ACC112 (cell line): ENCODE measurements at regions not wholly inside any gene's neighbourhood (a gene's known extent, or its start where the extent isn't known, plus 50 kb on each side); places are given as distances from the start of the nearest gene placed in this dataset.
A peak's percentile ranks its signal among the peaks of the same experiment; 100 is the strongest.

Experiments
- H2AFZ ChIP-seq: fragments of 200-600 bp; sonication (generic); one replicate; pipeline ENCODE4 v1.6.0; 2017; ENCODE audit warnings: antibody characterized with exemption, low read length; ENCODE audit not compliant: unreplicated experiment
- H3K27ac ChIP-seq: fragments of 200-600 bp; sonication (generic); 2 replicates; pipeline ENCODE4 v1.5.1; 2014; ENCODE audit warnings: low read depth, mild to moderate bottlenecking, antibody characterized with exemption, low read length, moderate library complexity
- H3K27me3 ChIP-seq: fragments of 200-600 bp; sonication (generic); 2 replicates; pipeline ENCODE4 v1.6.1; 2014; ENCODE audit warnings: mild to moderate bottlenecking, antibody characterized with exemption, low read length, moderate library complexity, mixed read lengths; ENCODE audit not compliant: insufficient read depth
- H3K36me3 ChIP-seq: fragments of 200-600 bp; sonication (generic); 2 replicates; pipeline ENCODE4 v1.6.1; 2016; ENCODE audit warnings: mild to moderate bottlenecking, antibody characterized with exemption, low read length, moderate library complexity, mixed read lengths; ENCODE audit not compliant: insufficient read depth
- H3K4me1 ChIP-seq: fragments of 200-600 bp; sonication (generic); one replicate; pipeline ENCODE4 v1.6.1; 2016; ENCODE audit warnings: low read length, mixed read lengths; ENCODE audit not compliant: insufficient read depth, unreplicated experiment, control insufficient read depth
- H3K4me3 ChIP-seq: fragments of 200-600 bp; sonication (generic); 2 replicates; pipeline ENCODE4 v1.5.1; 2014; ENCODE audit warnings: mild to moderate bottlenecking, low read depth, low read length
- H3K79me2 ChIP-seq: fragments of 200-600 bp; sonication (generic); one replicate; pipeline ENCODE4 v1.6.0; 2016; ENCODE audit warnings: low read length; ENCODE audit not compliant: control insufficient read depth, unreplicated experiment, insufficient read depth

DNA sequence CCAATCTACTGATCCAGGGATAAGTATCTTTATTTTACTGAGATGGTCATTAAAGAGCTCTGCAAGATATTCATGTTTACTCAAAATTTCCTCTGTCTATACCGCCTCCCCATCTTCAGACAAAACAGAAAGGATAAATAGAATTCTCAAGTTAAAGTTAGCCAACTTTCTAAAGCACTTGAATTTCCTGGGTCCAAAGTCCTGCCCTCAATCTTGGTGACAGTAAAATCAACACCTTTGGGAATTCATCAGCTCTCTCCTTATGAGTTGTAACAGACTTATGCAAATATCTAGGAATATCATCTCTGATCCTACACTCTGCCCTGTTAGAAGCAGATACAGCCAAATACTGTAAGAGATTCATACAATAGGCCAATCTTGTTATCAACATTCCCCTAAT lies 122.5 kb upstream of the HAAO start:
- H3K79me2 ChIP-seq = no peaks in the 10 kb centered on the region
- no peaks in the 10 kb centered on the region for H3K36me3 ChIP-seq
- no peak overlapping the region for H3K4me3 ChIP-seq
- no peak overlapping the region for H2AFZ ChIP-seq
- no peak overlapping the region for H3K27ac ChIP-seq
- no peaks in the 10 kb centered on the region for H3K27me3 ChIP-seq
- H3K4me1 ChIP-seq = peaks cover 30% of the 10 kb centered on the region

DNA sequence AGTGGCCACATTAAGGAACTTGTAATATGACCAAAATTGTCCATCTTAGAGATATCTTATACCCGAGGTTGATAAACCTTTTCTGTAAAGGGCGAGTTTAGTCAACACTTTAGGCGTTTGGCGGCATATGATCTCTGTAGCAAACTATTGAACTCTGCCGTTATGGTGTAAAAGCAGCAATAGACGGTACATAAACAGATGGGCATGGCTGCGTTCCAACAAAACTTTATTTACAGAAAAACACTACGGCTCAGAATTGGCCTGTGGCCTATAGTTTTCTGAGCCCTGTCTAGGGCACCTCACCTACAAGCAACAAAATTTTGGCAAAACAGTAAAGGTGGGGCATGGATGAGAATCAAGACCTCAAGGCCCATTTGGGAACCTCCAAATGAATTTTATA lies 121.9 kb upstream of the HAAO start:
- Histone ChIP-seq H3K4me3 (no peak overlapping the region), H3K79me2 (no peaks in the 10 kb centered on the region), H3K27me3 (no peaks in the 10 kb centered on the region), H3K27ac (no peak overlapping the region), H3K36me3 (no peaks in the 10 kb centered on the region), H3K4me1 (peaks cover 30% of the 10 kb centered on the region), H2AFZ (no peak overlapping the region)

DNA sequence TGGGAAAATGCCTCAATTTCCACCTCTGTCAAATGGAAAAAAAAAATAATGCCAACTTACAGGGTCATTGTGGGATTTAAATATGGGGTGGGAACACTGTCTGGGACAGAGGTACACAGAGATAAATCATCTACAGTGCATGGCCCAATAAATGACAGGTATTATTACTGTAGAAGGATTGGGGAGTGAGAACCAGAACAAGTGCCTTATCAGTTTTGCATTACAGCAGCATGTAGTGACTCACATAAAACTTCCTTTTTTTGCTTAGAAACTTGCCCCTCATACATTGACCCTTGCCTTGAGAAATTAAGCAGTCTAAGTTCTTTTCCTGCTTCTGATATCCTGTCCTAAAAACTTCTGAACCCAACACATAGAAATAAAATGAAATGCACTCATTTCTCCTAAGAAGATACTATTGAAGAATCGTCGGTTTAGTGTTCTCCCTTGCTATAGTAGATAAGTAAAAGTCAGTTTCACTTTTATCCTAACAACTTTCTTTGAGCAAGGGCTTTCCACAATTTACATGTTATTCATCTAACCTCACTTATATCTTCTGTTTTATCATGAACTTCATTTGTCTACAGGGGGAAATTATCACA lies 121.0 kb upstream of the HAAO start:
- peaks cover 27% of the 10 kb centered on the region for H3K4me1 ChIP-seq
- H3K27me3 ChIP-seq = no peaks in the 10 kb centered on the region
- no peak overlapping the region for H3K27ac ChIP-seq
- peak overlapping the region; percentile 15 for H2AFZ ChIP-seq
- H3K36me3 ChIP-seq = no peaks in the 10 kb centered on the region
- no peaks in the 10 kb centered on the region for H3K79me2 ChIP-seq
- H3K4me3 ChIP-seq = peak overlapping the region; percentile 14; the same call in 1 of the 2 replicates

DNA sequence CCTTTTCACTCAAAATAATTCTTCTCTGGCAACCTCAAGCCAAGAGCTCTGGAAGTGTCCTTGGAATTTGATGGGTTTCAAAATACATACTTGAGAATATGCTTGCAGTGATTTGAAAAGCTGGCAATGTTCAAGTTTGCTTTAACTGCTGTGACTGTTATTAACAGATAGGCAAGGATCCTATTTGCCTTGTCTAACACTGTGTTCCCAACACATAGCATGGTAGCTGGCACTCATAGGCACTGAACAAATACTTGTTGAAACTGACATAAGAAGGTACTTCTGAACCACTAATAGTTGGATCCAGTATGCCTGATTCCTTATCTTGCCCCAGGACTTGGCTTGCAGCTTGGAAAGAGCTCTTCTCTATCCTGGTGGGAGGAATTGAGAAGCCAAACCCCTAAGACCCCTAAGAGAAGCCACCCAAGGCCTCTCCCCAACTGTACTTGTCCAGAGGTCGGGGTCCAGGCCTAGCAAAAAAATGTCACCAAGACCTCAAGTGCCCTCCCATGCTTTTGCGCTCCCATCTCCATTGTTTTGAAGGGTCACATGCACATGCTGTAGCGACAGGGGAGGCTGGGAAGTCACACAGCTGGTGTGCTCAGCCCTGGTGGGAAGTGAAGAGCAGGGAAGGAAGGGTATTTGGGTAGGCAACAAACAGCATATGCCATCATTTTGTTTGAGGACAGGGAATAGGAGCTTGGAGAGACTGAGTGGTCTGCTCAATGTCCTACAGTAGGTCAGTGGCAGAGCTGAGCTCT lies 118.4 kb upstream of the HAAO start:
- H3K27me3 ChIP-seq = no peaks in the 10 kb centered on the region
- H3K79me2 ChIP-seq = no peaks in the 10 kb centered on the region
- H3K27ac ChIP-seq = no peak overlapping the region
- H3K36me3 ChIP-seq = no peaks in the 10 kb centered on the region
- H3K4me3 ChIP-seq = no peak overlapping the region
- no peak overlapping the region for H2AFZ ChIP-seq
- peaks cover 30% of the 10 kb centered on the region for H3K4me1 ChIP-seq

DNA sequence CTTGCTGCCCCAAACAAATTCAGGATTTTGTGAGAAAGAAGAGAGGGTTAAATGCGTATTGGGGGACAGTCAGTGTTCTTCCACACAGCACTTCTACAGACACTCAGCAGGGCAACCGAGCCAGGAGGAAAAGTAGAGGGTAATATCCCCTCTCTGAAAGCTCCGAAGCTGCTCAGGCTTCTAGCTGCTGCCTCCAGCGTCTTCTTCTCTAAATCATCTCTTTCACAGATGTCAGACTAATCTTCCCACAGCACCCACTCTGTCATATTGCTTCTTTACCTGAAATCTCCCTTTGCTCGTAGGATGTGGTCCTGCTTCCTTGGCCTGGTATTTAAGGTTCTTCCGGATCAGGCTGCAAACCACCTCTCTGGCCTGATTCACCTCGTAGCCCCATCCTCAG lies 117.6 kb upstream of the HAAO start:
- H2AFZ ChIP-seq = no peak overlapping the region
- H3K36me3 ChIP-seq = no peaks in the 10 kb centered on the region
- H3K27ac ChIP-seq = no peak overlapping the region
- no peaks in the 10 kb centered on the region for H3K27me3 ChIP-seq
- H3K79me2 ChIP-seq = no peaks in the 10 kb centered on the region
- H3K4me3 ChIP-seq = no peak overlapping the region
- H3K4me1 ChIP-seq = peaks cover 35% of the 10 kb centered on the region

DNA sequence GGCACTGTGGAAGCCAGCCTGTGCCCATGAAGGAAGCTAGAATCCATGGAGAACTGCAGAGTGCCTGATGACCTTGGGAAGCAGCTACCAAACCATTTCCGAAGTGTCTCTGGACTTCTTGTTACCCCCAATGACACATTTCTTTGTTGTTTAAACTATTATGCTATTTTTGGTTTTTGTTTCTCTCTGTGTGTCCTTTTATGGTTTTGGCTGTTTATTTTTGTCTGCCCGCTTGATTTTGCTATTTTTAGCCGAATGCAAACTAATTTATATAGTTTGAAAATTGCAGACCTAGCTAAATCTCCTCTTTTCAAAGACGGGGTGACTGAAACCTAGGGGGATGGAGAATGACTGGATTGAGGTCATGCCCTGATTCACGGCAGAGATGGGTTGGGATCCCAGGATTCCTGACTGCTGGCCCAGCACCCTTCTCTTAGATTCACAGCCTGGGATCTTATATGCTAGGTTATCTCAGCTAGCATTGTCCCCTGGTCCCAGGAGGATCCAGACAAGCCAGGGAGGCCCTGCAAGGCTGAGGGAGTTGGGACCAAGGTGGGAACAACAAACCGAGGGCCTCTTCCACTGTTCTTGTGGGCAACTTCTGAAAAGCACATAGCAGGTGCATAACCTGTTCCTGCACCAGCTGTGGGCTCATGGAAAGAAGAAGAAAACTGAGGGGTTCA lies 116.3 kb upstream of the HAAO start:
- no peak overlapping the region for H3K4me3 ChIP-seq

DNA sequence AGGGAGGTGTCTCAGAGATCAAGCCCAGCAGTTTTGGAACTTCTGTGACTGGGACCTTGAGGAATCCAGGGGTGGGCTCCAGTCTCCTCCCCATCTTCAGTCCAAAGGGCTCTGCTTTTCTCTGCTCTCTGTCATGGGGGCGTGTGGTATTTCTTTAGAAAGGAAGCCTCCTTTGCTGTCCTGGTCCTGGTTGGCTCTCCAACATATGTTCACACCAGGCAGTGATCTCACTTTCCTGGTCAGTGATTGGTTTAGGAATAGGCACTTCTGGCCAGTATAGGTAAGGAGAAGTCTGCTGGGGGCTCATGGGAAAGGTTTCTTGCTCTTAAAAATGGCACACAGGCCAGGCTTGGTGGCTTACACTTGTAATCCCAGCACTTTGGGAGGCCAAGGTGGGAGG lies 115.5 kb upstream of the HAAO start:
- Histone ChIP-seq H3K4me1 (peaks cover 37% of the 10 kb centered on the region), H3K79me2 (no peaks in the 10 kb centered on the region), H3K36me3 (no peaks in the 10 kb centered on the region), H3K4me3 (no peak overlapping the region), H3K27me3 (no peaks in the 10 kb centered on the region), H3K27ac (no peak overlapping the region), H2AFZ (no peak overlapping the region)

More for the DNA sequence above, 116.3 kb upstream of the HAAO start:
- peaks cover 36% of the 10 kb centered on the region for H3K4me1 ChIP-seq
- H2AFZ ChIP-seq = no peak overlapping the region
- H3K36me3 ChIP-seq = no peaks in the 10 kb centered on the region
- H3K27ac ChIP-seq = no peak overlapping the region
- H3K27me3 ChIP-seq = no peaks in the 10 kb centered on the region
- H3K79me2 ChIP-seq = no peaks in the 10 kb centered on the region

DNA sequence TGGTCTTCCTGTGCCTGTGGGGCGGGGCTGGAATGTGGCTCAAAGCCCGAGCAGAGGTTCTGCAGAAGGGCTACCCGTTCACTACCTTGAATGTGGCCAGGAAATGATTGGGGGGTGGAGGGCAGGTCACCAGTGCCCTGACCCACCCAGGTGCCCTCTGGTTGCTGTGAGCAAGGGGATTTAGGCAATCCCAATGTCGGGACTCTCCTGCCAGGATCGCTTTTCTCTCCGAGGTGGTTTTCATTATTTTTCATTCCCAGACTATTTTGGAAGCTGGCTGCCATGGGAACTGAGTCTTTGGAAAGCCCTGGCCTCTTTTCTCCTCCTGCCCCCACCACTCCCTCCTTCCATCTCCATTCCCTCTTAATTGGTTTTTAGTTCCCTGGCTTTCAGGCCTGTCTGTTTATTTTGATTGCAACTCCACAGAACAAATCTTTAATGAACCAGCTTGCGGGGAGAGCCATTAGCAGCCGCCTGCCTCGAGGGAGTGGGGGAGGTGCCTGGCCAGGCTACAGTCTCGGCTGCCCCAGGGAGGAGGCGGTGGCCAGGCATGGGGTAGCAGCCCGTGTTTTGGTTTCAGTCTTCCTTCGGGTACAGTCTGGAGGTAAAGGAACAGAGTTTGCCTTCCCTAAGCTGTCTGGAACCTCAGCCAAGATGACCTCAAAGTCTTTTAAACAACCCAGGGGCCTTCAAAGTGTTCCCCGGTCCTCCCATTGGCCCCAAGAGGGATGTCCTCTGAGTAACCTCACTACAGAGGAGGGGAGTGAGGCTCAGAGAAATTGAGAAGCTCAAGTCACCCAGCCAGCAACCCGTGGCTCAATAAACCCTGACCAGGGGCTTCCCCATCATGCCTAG lies 114.4 kb upstream of the HAAO start:
- no peaks in the 10 kb centered on the region for H3K27me3 ChIP-seq
- no peaks in the 10 kb centered on the region for H3K79me2 ChIP-seq
- H3K4me3 ChIP-seq = peak overlapping the region; percentile 40
- peak overlapping the region; percentile 42 for H2AFZ ChIP-seq
- no peaks in the 10 kb centered on the region for H3K36me3 ChIP-seq
- peak overlapping the region; percentile 59 for H3K27ac ChIP-seq
- H3K4me1 ChIP-seq = peaks cover 37% of the 10 kb centered on the region

DNA sequence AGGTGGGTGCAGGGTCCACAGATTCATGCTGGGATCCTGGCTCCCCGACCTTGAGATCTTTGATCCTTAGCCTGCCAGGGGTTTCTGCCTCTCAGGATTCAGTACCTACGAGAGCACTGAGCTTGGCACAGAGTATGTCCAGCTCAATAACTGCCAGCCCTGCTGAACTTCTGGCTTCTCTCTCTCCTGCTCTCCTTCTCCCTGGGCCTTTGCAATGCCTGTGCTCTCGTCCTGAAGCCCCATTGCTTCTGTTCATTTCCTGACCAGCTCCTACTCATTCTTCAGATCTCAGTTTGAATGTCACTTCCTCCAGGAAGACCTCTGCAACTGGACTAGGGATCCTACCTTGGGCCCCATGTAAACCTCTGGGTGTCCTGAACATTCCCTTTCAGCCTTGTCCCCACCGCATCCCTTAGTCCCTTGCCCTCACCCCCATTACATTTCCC lies 113.8 kb upstream of the HAAO start:
- no peaks in the 10 kb centered on the region for H3K27me3 ChIP-seq
- H2AFZ ChIP-seq = peak overlapping the region; percentile 42
- no peaks in the 10 kb centered on the region for H3K79me2 ChIP-seq
- H3K27ac ChIP-seq = peak overlapping the region; percentile 59; the same call in 1 of the 2 replicates
- H3K4me1 ChIP-seq = peaks cover 43% of the 10 kb centered on the region
- peak overlapping the region; percentile 40; the same call in 1 of the 2 replicates for H3K4me3 ChIP-seq
- H3K36me3 ChIP-seq = no peaks in the 10 kb centered on the region

DNA sequence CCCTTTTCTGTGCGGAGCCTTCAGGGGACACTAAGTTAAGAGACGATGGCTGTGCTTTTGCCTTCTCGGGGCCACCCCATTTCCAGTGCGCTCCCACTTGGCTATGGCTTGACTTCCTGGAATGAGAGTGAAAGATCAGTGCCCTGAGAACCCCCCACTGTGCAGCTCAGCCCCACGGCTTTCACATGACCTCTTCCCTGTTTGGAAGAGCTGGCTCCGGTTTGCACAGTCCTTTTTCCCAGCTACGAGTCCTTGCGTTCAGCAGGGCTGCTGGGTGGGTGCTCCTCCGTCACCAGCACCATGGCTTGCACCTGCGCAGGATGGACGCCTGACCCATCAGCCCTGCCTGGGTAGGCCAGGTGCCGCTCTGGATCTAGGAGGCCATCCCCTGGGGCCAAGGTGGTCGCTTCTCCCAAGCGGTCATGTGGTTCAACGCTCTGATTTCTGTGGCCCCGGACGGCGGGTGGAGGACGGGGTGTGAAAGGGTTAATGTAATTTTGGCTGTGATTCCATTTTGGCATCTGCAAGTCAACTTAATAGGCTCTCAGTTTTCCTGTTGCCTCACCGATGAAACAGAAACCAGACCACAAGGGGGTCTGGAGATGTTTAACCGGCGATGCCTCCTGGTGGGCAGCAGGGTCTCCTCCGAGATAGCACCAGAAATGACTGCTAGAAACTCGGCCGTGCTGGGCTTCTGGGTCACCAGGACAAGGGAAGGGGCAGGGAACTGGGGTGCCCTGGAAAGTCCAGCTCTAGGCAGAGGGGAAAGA lies 113.1 kb upstream of the HAAO start:
- Histone ChIP-seq H3K4me1 (peaks cover 49% of the 10 kb centered on the region), H2AFZ (no peak overlapping the region), H3K27me3 (no peaks in the 10 kb centered on the region), H3K36me3 (no peaks in the 10 kb centered on the region), H3K27ac (no peak overlapping the region), H3K4me3 (no peak overlapping the region), H3K79me2 (no peaks in the 10 kb centered on the region)
